H1 (cell line): ENCODE measurements at regions not wholly inside any gene's neighbourhood (a gene's known extent, or its start where the extent isn't known, plus 50 kb on each side); places are given as distances from the start of the nearest gene placed in this dataset.

Source experiments
- ASH2L ChIP-seq: fragments of 200-600, 300-600 bp; sonication (generic); IDR thresholded peaks from one replicate; pipeline ENCODE4 v1.7.1; 2017; ENCODE audit warnings: low read length
- JUN ChIP-seq: IDR thresholded peaks from 2 replicates; pipeline ENCODE4 v1.6.1; 2011; ENCODE audit warnings: low read depth, mild to moderate bottlenecking, improper control_type of control experiment, low read length
- TCF12 ChIP-seq: IDR thresholded peaks from 2 replicates; pipeline ENCODE4 v1.6.1; 2011; ENCODE audit warnings: low read depth, mild to moderate bottlenecking, low read length
- TF ChIP-seq, protein P1 (sequence below): fragments of 300-600 bp; sonication (generic); IDR thresholded peaks from 2 replicates; pipeline ENCODE4 v1.7.1; 2012; ENCODE audit warnings: low read length, moderate library complexity, mild to moderate bottlenecking, inconsistent platforms; ENCODE audit not compliant: insufficient replicate concordance

DNA sequence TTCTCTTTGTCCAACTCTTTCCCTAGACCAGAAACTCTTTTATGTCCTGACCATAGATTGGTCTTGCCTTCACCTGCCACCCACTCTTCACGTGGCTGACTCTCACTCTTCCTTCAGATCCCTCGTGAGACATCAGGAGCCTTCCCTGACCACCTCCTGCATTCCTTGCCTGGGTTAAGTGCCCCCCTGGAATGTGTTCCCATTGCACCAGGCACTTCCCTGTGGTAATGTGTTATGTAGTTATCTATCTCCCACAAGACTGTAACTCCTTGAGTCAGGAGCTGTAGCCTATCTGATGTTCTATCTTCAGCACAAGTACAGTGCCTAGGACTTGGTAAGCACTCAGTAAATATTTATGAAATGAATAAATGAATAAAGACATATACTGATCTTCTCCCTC lies 111.2 kb upstream of the CTTNBP2NL start (continued):
- TF ChIP-seq, protein P1, sequence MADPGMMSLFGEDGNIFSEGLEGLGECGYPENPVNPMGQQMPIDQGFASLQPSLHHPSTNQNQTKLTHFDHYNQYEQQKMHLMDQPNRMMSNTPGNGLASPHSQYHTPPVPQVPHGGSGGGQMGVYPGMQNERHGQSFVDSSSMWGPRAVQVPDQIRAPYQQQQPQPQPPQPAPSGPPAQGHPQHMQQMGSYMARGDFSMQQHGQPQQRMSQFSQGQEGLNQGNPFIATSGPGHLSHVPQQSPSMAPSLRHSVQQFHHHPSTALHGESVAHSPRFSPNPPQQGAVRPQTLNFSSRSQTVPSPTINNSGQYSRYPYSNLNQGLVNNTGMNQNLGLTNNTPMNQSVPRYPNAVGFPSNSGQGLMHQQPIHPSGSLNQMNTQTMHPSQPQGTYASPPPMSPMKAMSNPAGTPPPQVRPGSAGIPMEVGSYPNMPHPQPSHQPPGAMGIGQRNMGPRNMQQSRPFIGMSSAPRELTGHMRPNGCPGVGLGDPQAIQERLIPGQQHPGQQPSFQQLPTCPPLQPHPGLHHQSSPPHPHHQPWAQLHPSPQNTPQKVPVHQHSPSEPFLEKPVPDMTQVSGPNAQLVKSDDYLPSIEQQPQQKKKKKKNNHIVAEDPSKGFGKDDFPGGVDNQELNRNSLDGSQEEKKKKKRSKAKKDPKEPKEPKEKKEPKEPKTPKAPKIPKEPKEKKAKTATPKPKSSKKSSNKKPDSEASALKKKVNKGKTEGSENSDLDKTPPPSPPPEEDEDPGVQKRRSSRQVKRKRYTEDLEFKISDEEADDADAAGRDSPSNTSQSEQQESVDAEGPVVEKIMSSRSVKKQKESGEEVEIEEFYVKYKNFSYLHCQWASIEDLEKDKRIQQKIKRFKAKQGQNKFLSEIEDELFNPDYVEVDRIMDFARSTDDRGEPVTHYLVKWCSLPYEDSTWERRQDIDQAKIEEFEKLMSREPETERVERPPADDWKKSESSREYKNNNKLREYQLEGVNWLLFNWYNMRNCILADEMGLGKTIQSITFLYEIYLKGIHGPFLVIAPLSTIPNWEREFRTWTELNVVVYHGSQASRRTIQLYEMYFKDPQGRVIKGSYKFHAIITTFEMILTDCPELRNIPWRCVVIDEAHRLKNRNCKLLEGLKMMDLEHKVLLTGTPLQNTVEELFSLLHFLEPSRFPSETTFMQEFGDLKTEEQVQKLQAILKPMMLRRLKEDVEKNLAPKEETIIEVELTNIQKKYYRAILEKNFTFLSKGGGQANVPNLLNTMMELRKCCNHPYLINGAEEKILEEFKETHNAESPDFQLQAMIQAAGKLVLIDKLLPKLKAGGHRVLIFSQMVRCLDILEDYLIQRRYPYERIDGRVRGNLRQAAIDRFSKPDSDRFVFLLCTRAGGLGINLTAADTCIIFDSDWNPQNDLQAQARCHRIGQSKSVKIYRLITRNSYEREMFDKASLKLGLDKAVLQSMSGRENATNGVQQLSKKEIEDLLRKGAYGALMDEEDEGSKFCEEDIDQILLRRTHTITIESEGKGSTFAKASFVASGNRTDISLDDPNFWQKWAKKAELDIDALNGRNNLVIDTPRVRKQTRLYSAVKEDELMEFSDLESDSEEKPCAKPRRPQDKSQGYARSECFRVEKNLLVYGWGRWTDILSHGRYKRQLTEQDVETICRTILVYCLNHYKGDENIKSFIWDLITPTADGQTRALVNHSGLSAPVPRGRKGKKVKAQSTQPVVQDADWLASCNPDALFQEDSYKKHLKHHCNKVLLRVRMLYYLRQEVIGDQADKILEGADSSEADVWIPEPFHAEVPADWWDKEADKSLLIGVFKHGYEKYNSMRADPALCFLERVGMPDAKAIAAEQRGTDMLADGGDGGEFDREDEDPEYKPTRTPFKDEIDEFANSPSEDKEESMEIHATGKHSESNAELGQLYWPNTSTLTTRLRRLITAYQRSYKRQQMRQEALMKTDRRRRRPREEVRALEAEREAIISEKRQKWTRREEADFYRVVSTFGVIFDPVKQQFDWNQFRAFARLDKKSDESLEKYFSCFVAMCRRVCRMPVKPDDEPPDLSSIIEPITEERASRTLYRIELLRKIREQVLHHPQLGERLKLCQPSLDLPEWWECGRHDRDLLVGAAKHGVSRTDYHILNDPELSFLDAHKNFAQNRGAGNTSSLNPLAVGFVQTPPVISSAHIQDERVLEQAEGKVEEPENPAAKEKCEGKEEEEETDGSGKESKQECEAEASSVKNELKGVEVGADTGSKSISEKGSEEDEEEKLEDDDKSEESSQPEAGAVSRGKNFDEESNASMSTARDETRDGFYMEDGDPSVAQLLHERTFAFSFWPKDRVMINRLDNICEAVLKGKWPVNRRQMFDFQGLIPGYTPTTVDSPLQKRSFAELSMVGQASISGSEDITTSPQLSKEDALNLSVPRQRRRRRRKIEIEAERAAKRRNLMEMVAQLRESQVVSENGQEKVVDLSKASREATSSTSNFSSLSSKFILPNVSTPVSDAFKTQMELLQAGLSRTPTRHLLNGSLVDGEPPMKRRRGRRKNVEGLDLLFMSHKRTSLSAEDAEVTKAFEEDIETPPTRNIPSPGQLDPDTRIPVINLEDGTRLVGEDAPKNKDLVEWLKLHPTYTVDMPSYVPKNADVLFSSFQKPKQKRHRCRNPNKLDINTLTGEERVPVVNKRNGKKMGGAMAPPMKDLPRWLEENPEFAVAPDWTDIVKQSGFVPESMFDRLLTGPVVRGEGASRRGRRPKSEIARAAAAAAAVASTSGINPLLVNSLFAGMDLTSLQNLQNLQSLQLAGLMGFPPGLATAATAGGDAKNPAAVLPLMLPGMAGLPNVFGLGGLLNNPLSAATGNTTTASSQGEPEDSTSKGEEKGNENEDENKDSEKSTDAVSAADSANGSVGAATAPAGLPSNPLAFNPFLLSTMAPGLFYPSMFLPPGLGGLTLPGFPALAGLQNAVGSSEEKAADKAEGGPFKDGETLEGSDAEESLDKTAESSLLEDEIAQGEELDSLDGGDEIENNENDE = no peak
- TF ChIP-seq JUN (no peak), TCF12 (no peak), ASH2L (no peak)
